EH (cell line): ENCODE measurements at regions not wholly inside any gene's neighbourhood (a gene's known extent, or its start where the extent isn't known, plus 50 kb on each side); places are given as distances from the start of the nearest gene placed in this dataset.
A peak's percentile ranks its signal among the peaks of the same experiment; 100 is the strongest.
"Not testable (repeated sequence)": the region's sequence is repeated elsewhere in the genome, so short reads cannot be mapped to it uniquely, and the experiment has no call there.

Experiments
- DNase-seq: peaks from one replicate; pipeline ENCODE4 v3.0.0-alpha.2; 2015; ENCODE audit warnings: low read depth

DNA sequence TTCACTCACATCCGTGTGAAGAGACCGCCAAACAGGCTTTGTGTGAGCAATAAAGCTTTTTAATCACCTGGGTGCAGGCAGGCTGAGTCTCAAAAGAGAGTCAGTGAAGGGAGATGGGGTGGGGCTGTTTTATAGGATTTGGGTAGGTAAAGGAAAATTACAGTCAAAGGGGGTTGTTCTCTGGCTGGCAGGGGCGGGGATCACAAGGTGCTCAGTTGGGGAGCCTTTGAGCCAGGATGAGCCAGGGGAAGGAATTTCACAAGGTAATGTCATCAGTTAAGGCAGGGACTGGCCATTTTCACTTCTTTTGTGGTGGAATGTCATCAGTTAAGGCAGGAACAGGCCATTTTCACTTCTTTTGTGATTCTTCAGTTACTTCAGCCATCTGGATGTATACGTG is 210.3 kb upstream of the ELL2 start:
- DNase-seq, result not testable (repeated sequence)

DNA sequence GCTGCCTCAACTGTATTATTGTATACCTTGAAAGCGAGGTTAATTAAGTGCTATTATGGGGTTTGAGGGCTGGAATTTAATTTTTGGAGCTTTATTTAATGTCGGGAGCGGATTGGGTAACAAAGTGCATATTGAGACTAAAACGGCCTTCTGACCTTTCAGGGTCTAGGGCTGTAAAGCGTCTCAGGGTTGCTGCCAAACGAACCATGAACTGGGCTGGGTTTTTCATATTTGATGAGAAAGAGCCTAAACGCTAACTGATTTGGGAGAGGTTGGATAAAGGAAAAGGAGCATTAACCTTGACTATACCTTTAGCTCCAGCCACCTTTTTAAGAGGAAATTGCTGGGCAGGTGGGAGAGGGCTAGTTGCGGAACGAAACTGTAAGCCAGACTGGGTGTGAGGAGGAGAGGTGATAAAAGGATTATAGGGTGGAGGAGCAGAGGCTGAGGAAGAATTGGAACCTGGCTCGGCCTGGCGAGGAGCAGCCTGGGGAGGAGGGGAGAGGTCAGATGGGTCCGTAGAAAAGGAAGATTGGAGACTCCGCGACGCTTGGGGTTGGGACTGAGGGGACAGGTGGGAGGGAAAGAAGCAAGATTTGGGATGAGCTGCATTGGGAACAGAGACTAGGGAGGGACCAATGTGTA is 209.0 kb upstream of the ELL2 start:
- not testable (repeated sequence) for DNase-seq

DNA sequence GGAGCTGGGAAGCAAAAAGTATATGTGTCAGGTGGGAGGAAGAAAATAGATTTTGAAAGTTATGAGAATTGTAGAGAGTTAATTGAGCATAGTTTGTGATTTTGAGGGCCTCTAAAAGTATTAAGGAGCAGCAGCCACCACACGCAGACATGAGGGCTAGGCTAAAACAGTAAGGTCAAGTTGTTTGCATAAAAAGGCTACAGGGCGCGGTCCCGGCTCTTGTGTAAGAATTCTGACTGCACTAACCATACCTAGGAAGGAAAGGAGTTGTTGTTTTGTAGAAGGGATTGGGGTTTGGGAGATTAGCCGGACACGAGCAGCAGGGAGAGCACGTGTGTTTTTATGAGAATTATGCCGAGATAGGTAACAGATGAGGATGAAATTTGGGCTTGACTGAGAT is 207.2 kb upstream of the ELL2 start:
- DNase-seq, result not testable (repeated sequence)

DNA sequence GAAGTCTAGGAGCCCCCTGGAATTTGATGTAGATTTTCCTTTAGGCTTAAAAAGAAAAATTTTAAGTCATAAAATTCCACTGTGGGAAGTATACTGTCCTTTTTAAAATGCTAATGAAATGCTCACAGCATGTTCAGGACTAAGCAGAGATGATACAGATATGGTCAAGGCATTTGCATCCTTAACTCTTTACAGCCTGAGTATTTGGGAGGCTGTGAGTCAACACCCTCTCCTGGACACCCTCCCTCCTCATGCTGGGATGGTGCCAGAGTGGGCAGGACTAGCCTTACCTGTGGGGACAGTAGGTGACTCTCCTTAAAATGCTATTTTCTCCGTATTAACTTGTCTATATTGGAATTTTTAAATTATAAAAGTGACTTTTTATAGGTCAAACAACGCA is 197.4 kb upstream of the ELL2 start:
- no peak for DNase-seq

DNA sequence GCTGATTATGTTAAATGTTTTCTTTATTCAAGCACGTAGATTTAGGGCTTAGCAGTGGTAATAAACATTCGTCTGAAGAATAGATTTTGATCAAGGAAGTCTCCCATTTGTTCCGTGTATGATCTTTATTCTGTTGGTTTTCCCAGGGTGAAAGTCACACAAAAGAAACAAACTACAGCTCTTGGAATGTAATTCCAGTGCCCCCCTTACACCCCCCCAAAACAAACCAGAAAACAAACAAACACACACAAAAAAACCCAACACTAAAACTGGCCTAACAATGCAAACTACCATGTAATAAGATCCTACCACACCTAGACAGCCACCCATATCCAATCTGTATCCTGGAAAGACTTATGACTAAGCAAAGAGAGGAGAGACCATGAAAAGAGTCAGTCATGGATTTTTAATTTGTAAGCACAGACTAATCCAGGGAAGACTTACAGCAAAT is 196.2 kb upstream of the ELL2 start:
- peak; percentile 8 for DNase-seq

DNA sequence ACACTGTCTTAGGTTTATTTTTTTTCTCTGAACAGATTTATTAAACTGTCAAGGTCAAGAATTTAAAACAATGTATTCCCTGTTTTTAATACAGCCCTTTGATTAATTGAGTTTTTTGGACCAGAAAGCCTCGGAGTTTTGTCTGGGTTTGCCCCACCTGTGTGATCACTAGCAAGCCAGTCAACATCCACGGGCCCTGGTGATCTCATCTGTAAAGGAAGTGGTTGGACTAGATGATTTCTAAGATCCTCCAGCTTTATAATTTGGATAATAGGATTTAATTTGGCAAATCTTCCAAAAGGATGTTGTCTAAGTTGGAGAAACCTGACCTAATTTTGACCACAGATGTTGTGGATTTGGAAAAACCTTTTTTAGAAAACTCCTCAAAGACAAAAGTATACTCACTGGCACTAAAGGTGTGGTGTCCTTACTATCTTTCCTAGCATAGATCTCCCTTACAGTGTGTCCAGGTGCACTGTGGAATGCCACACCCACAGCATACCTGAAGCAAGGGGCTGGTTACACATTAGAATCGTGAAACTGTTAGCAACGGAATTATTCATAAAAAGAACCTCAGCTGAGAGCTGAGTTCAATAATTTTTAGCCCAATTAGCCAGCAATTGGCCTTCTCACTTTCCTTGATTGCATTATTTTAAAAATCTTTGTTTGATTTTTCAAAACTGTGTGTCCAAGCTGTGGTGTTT is 195.6 kb upstream of the ELL2 start:
- no peak for DNase-seq

DNA sequence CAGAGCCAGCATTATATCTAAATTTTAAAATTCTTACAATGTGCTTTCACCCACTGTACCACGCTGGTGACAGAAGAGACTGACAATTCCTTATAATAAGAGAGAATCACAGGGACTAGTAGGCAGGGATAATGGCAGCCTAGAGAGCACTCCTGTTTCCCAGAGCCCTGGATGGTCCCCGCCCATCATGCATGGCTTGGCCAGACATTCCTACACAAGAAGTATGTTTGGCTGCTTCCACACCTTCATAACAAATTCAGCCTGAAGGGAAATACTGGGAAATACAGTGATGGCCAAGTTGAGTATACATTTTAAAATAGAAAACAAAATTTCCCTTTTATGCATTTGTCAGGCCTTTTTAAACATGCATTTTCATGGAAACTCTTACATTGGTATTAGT is 193.5 kb upstream of the ELL2 start:
- DNase-seq, result no peak

DNA sequence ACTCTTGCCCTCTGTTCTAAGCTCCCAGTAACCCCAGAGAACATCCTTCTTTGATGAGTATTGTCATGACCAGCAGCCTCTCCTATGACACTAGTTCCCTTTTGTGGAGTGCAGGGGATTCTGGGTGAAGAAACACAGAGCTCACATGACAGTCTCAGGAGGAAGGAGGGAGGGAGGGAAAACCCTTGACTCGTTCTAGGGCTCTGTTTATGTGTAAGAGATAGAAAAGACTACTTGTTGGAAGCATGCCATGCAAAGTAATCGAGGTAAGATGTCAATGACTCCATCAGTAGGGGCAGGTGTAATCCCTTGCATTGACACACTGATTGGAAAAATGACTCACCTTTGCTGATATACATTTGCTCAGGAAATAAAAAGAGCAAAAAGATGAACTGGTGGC is 190.2 kb upstream of the ELL2 start:
- no peak for DNase-seq

DNA sequence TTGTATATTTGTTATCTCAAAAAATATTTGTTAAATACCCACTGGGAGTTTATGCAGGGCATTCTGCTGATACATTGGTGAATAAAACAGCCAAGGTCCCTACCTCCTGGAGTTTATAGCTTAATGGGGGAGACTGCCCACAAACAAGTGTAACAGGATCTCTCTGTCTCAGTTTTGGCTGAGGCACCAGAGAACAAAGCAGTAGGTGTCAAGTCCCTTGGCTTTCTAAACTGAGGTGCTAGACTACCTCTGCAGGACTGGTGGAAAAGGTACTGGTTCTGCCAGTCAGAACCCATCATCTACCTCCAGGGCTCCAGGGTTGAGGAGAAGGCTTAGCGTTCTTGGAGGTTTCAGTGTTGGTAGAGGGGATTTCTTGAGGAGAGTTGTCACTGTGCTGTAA is 188.4 kb upstream of the ELL2 start:
- peak; percentile 52 for DNase-seq

DNA sequence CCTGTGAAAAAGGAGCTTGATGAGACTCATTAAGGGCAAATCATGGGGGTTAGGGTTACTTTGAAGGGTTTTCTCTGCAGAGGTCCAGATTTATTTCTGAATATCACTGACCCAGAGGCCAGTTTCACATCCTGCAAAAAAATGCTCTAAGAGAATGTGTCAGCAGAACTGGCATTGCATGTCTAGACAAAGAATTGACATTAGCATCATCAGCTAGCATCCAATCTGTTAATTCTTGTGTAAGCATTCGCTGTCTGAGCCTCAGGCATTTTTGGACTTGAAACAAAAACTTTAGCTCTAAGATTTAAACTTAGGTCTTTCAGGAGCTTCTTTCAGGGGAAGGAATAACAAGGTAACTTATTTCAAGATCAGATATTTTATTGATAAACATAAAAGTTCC is 187.9 kb upstream of the ELL2 start:
- DNase-seq, result peak; percentile 88

DNA sequence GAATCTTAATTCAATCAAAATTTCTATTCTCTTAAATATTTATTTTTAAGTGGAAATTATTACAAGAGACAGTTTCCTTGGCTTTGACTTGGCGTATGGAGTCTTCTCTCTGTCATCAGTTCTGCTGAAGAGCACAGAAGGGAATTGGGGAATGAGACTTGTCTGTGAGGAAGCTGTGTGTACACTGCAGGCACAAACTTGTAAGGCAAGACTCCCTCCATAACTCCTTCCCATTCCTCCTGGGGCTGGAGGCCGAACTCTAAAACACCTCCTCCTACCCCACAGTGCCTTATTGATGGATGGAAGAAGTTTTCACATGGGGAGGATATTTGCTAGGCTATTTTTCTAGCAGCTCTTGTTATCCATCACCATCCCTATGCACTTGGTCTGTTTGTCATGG is 187.4 kb upstream of the ELL2 start:
- no peak for DNase-seq

DNA sequence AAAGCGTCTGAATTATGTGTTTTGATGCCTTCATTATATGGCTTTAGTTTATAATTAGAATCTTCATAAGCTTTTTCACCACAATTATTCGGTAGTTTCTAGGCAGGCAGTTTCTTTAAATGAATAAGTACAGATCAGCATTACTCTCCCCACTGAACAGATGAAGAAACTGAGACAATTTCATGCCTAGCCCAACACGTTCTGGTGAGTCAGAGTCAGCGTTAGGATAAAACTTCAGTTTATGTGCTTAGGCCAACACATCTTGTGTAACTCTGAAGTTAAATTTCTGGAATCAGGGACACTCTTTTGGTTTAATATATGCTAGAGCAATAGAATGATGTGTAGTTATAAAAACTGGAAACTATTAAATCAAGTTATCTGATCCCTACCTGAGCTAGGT is 186.7 kb upstream of the ELL2 start:
- DNase-seq, result no peak

DNA sequence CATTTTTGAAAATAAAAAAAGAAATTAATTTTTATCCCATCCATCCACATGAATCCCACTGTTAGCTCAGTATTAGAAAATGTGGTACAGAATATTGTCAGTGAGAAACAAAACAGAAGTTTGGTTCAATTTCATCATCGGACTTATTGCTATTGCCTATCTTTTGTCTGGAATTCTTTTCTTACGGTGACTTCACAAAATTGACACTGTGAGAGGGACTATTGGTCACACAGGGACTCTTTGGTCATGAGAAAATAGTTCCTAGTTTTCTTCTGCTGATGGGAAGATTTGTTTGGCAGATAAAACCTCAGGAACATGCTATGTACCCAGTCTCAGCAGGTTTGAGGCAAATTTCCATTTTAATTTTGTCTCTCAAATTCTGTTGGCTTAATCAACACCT is 186.2 kb upstream of the ELL2 start:
- no peak for DNase-seq

DNA sequence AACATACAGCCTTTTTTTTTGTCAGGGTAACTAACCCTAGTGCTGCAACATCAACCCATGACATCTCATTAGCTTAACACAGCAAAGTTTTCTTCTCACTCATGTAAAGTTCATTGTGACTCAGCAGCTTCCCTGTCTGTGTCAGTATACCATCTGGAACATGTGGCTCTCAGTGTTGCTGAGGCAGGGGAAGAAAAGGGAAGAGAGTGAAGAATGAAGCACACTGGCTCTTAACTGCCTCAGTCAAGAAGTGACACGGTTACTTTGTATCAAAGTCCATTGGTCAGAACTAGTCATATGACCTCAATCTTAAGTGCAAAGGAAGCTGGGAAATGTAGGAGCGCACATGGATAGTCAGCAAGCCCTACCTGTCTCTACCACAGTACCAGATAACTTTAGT is 185.0 kb upstream of the ELL2 start:
- peak; percentile 89 for DNase-seq

DNA sequence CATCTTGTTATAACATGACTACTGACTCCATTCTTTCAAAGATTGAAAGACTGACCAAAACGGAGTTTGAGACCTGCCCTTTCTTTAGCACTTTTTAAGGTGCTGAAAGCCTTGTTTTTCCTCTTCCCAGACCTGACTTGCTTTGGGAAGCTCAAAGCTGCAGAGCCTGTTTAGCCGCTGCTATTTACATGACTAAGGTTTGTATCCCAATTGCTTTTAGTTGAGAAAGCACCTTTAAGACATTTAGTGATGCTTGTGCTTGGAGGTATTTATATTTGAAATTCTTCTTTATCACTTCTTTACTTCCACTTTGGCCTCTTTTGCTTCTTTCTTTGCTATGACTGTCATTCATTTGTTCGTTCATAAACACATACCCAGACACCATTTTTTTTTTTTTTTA is 182.6 kb upstream of the ELL2 start:
- DNase-seq, result no peak

DNA sequence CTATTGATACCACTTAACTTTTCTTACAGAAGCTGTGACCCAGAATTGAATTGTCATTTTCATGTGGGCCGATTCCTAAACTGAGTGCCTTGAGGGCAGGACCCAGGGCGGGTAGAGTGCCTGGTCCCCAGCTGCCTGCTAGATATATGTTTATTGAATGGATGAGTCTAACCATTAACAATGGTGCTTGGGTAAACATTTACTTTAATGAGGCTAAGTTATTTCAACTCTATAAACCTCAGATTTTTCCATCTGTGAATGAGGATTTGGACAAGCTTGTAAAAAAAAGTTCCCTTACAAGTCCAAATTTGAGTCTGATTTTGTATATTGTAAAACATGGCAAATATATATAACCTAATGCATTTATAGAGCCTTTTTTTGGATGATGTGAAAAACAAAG is 181.8 kb upstream of the ELL2 start:
- peak; percentile 79 for DNase-seq

DNA sequence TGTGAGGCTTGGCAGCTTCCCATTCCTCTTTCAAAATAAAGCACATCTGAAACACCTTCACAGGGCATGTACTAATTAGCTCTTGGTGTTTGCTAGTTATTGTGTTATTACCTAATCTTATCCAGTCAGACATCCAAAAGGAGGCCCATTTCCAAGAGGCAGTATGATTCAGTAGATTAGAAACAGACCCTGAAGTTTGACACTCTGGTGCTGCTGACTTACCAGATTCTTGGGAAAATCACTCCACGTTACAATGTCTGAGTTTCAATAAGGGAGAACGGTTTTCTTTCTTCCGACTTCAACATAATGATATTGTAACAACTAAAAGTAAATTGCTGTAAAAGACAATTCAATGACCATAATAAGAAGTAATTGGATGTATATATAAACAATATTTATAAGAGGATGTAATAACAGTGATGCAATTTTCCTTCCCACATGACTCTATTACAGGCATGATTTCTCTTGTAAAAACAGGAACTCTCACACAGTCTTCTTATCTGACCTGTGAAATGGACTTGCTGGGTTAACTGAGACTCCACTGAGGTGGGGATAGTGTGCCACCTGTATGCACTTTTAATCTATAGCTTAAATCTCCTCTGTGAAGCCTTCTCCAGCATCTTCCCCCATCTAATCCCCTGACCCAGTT is 181.3 kb upstream of the ELL2 start:
- DNase-seq, result peak; percentile 83

DNA sequence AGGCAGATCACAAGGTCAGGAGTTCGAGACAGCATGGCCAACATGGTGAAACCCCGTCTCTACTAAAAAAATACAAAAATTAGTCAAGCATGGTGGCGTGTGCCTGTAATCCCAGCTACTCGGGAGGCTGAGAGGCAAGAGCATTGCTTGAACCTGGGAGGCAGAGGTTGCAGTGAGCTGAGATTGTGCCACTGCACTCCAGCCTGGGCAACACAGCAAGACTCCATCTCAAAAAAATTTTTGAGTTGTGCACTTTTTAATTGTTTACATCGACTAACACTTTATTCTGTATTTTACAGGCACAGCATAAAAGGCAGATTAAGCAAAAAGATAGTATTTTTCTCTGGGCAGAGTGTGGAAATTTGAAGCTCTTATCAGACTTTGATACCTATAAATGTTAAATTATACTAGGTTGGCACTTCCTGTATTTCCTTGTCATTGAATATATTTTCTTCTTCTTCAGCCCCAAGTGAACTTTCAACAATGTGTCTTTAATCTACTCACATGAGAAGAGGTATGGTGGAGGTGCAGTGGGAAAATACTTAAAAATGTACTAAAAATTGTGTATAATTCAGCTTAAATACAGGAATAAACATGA is 180.6 kb upstream of the ELL2 start:
- DNase-seq, result no peak

DNA sequence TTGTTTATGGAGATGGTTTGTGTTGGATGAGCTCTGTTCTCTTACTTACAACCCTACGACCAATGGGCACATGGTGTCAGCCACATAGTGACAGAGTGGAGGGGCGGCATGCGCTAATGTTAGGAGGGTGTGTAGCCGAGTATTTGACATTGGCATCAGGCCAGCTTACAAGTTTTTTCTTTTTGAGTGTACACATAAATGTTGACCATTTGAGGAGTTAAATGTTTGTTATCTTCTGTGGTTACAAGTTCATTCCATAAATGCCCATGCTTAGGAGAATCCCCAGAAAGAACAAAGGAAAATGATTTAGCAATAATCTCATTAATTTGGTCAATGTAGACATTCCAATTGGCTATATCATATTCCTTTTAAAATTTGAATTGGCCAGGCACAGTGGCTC is 180.1 kb upstream of the ELL2 start:
- DNase-seq, result peak; percentile 62

DNA sequence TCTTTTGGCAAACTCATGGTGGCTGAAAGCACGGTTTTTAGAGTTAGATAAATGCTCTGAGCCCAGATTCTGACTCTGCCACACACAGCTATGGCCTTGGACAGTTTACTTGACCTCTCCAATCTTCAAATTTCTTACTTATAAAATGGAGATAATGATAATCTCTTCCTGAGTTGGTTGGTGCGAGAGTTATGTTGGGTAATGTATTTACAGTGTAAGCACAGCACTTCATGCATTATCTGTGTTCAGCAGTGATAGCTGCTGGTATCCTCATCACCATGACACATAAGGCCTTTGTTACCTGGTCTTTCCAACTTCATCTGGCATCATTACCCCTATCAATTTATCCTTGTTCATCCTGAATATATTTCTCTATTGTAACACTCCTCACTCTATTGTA is 178.8 kb upstream of the ELL2 start:
- no peak for DNase-seq

DNA sequence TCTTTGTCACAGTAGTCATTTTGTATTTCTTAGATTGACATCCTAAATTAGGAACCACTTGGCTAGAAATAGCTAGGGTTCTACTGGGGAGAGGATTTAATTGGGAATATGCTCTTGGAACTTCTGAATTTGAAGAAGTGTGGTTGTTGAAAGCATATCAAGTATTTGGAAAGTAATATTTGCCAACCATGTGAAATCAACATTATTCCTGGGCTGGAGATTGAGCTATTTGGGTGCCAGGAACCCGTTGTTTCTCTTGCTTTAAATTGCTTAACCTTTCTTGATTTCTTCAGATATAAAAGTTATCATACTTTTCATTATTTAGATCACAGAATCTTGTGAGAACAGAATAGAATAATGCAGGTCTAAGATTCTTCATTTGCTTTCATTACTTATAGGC is 178.4 kb upstream of the ELL2 start:
- no peak for DNase-seq

DNA sequence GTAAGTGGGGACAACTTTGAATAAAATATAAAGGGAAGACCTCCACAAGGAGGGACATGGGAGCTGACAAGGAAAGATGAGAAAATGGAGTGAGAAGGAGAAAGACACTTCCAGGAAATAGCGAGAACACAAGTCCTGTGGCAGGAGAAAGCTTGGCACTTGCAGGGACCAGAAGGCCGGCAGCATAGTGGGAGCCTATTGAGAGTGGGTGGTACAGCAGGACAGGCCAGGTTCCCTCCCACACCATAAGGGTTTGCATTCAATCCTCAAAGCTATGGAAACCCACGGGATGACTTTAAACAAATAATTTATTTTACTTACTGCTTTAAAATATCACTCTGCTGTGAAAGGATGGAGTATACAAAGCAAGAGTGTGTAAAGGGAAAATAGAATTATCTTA is 173.2 kb upstream of the ELL2 start:
- no peak for DNase-seq
